NCI-H510A (cell line): ENCODE measurements at regions not wholly inside any gene's neighbourhood (a gene's known extent, or its start where the extent isn't known, plus 50 kb on each side); places are given as distances from the start of the nearest gene placed in this dataset.
"Not testable (repeated sequence)": the region's sequence is repeated elsewhere in the genome, so short reads cannot be mapped to it uniquely, and the experiment has no call there.

Source experiments
- DNase-seq: peaks from one replicate; lab custom pipeline; 2025; lab: John Stamatoyannopoulos, UW

GRCh38 chr7:106448992-106449859 lies 164.4 kb upstream of the NAMPT start:
- DNase-seq: no peak

- no peak for DNase-seq
Observed at GRCh38 chr7:106448346-106448991, 163.7 kb upstream of the NAMPT start.

- DNase-seq: no peak
Observed at GRCh38 chr7:106447318-106447847, 162.6 kb upstream of the NAMPT start.

GRCh38 chr7:106445366-106445765 lies 160.6 kb upstream of the NAMPT start:
- not testable (repeated sequence) for DNase-seq

GRCh38 chr7:106444068-106444655 lies 159.4 kb upstream of the NAMPT start:
- DNase-seq: no peak

GRCh38 chr7:106443156-106443555 lies 158.4 kb upstream of the NAMPT start:
- no peak for DNase-seq

GRCh38 chr7:106442476-106442875 lies 157.7 kb upstream of the NAMPT start:
- no peak for DNase-seq

GRCh38 chr7:106441343-106441742 lies 156.6 kb upstream of the NAMPT start:
- not testable (repeated sequence) for DNase-seq

- not testable (repeated sequence) for DNase-seq
Observed at GRCh38 chr7:106436933-106437332, 152.2 kb upstream of the NAMPT start.

GRCh38 chr7:106433377-106433776 lies 148.6 kb upstream of the NAMPT start:
- no peak for DNase-seq

GRCh38 chr7:106430535-106431455 lies 146.0 kb upstream of the NAMPT start:
- no peak for DNase-seq

GRCh38 chr7:106430103-106430502 lies 145.3 kb upstream of the NAMPT start:
- DNase-seq: no peak

GRCh38 chr7:106426803-106427202 lies 142.0 kb upstream of the NAMPT start:
- no peak for DNase-seq

GRCh38 chr7:106425017-106425719 lies 140.4 kb upstream of the NAMPT start:
- DNase-seq: no peak

GRCh38 chr7:106424476-106425016 lies 139.8 kb upstream of the NAMPT start:
- no peak for DNase-seq

GRCh38 chr7:106423821-106424475 lies 139.2 kb upstream of the NAMPT start:
- DNase-seq: no peak

- DNase-seq: no peak
Observed at GRCh38 chr7:106423111-106423510, 138.3 kb upstream of the NAMPT start.

GRCh38 chr7:106421181-106421762 lies 136.5 kb upstream of the NAMPT start:
- peak; percentile 48 for DNase-seq

- no peak for DNase-seq
Observed at GRCh38 chr7:106420736-106421135, 136.0 kb upstream of the NAMPT start.

GRCh38 chr7:106420210-106420609 lies 135.4 kb upstream of the NAMPT start:
- no peak for DNase-seq
